GM12865 (cell line): ENCODE measurements at regions not wholly inside any gene's neighbourhood (a gene's known extent, or its start where the extent isn't known, plus 50 kb on each side); places are given as distances from the start of the nearest gene placed in this dataset.
A peak's percentile ranks its signal among the peaks of the same experiment; 100 is the strongest.

Experiments
- DNase-seq: peaks from one replicate; pipeline ENCODE4 v3.0.0; 2010; ENCODE audit warnings: low read depth
- H3K4me3 ChIP-seq: 2 replicates; pipeline ENCODE4 v1.5.1; 2011; ENCODE audit warnings: mild to moderate bottlenecking, low read depth, low read length, control low read depth
- CTCF ChIP-seq: IDR thresholded peaks from 2 replicates; pipeline ENCODE4 v1.5.1; 2011; ENCODE audit warnings: low read length, control low read depth, low read depth, inconsistent platforms; ENCODE audit not compliant: insufficient read depth; ENCODE audit errors: missing control alignments

DNA sequence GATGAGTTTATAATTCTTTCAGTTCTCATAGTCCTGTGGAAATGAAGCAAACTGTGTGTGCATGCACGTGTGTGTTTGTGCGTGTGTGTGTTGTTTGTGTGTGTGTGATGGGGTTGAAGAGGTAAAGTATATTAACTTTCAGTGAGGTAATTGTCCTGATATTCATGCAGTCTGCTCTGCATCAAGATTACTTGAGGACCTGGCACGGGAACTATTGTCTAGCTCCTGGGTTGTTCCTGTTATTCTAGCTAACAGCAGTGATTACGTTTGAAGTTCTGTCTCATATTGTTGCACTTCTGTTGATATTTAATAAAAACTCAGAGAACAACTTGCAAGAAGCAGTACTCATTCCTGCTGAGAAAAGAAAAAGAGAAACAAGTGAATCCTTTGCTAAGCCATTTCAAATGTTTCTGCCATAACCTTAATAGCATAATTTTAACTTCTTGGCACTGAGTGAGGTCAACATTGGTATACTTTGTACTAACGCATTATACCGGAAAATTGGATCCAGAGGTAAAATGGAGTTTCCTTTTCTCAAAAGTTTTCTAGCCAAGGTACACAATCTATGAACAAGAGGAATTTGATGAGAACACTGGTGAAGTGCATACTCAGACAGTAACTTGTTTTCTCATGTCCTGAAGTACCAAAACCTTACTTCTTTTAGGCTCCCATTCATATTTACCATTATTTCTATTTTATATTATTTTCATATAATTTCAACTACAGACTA lies 113.2 kb downstream of the SPCS3 start:
- no peak for DNase-seq
- H3K4me3 ChIP-seq, result no peak overlapping the region
- no peak for TF ChIP-seq CTCF

DNA sequence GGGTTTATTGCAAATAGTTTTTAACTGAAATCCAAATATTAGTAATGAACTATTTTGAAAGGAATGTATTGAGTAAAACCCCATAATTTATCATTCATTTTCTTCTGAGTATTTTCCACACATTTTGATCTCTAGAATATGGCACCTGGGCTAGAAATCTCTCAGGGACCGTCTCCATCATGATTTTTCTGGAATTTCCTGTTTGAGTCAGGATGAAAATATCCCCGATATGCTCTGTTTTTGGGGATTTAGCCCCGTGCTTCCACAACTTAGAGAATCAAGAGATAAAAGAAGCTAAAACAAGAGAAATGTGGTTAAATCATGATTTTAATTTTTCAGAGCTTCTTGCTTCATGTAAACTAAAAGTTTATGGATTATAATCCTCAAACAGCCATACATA lies 114.2 kb downstream of the SPCS3 start:
- DNase-seq, result no peak
- no peak overlapping the region for H3K4me3 ChIP-seq
- TF ChIP-seq CTCF, result no peak

GRCh38 chr4:176435901-176436292 lies 116.1 kb downstream of the SPCS3 start:
- no peak for TF ChIP-seq CTCF
- no peak overlapping the region for H3K4me3 ChIP-seq
- no peak for DNase-seq

GRCh38 chr4:176436293-176436973 lies 116.7 kb downstream of the SPCS3 start:
- peak; percentile 37 for DNase-seq
- H3K4me3 ChIP-seq, result no peak overlapping the region
- no peak for TF ChIP-seq CTCF

DNA sequence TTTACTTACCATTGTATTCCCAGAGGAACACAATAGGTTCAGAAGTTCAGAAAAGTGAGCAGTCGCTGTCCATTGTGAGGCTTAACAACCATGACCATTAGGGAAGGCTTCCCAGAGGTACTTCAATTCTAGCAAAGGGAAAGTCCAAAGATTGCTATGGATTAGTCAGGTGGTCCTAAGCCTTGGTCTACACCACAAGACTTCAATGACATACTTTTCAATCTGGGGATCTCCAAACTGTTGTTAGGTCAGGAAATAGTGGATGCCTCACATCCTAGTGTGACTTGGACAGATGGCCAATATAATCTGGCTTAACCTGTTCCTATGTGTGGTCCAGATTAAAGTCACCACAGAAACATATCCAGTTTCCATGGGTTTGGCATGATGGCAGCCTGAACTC lies 118.0 kb downstream of the SPCS3 start:
- H3K4me3 ChIP-seq, result no peak overlapping the region
- DNase-seq, result peak; percentile 5
- no peak for TF ChIP-seq CTCF

- DNase-seq, result no peak
- no peak overlapping the region for H3K4me3 ChIP-seq
- no peak for TF ChIP-seq CTCF
These were observed 118.6 kb downstream of the SPCS3 start for GRCh38 chr4:176438401-176438800.
